ENCODE measurements at regions not wholly inside any gene's neighbourhood (a gene's known extent, or its start where the extent isn't known, plus 50 kb on each side); places are given as distances from the start of the nearest gene placed in this dataset.
A peak's percentile ranks its signal among the peaks of the same experiment; 100 is the strongest.
"Not testable (repeated sequence)": the region's sequence is repeated elsewhere in the genome, so short reads cannot be mapped to it uniquely, and the experiment has no call there.

- no peak overlapping the region for H4K91ac ChIP-seq (ENCODE audit: low read depth, low read length)
- no peak overlapping the region for H2BK120ac ChIP-seq (ENCODE audit: insufficient read depth, low read length, poor library complexity)
- no peaks in the 10 kb centered on the region for H3K4me1 ChIP-seq (ENCODE audit: control insufficient read depth in 1 of 2, insufficient read depth in 2 of 2, low read length in 2 of 2)
- H2AFZ ChIP-seq (ENCODE audit: insufficient read depth, low read length, poor library complexity) = no peak overlapping the region
- H3K79me1 ChIP-seq (ENCODE audit: low read length) = no peaks in the 10 kb centered on the region
- H2BK12ac ChIP-seq (ENCODE audit: low read length) = no peak overlapping the region
- no peak overlapping the region for H3K4me3 ChIP-seq (ENCODE audit: low read depth, low read length)
- H3K23ac ChIP-seq (ENCODE audit: low read length) = no peak overlapping the region
- no peak overlapping the region for H3K18ac ChIP-seq (ENCODE audit: low read length)
- H3K4me2 ChIP-seq (ENCODE audit: low read length) = no peak overlapping the region
- H3K27ac ChIP-seq (ENCODE audit: low read depth, low read length) = no peak overlapping the region
- H2BK5ac ChIP-seq (ENCODE audit: low read depth, low read length, poor library complexity) = no peak overlapping the region
- no peaks in the 10 kb centered on the region for H3K36me3 ChIP-seq (ENCODE audit: control insufficient read depth in 1 of 2, insufficient read depth in 2 of 2, low read length in 2 of 2)
- H2AK5ac ChIP-seq (ENCODE audit: low read length) = no peak overlapping the region
- no peaks in the 10 kb centered on the region for H3K79me2 ChIP-seq (ENCODE audit: control insufficient read depth, insufficient read depth, low read length, poor library complexity)
- no peak overlapping the region for H3K4ac ChIP-seq (ENCODE audit: low read depth, low read length)
- H3K9ac ChIP-seq (ENCODE audit: low read length) = no peak overlapping the region
- no peak overlapping the region for H4K8ac ChIP-seq (ENCODE audit: low read depth, low read length)
- no peaks in the 10 kb centered on the region for H3K9me3 ChIP-seq (ENCODE audit: insufficient read depth, low read depth, low read length)
- DNase-seq = no peak
- WGBS (ENCODE audit: extremely low coverage, insufficient coverage, insufficient read length) = no CpG with 5 or more reads among the region's 7 CpGs
- H4K12ac ChIP-seq (ENCODE audit: low read depth, low read length) = no peak overlapping the region
- no peak overlapping the region for H3K14ac ChIP-seq (ENCODE audit: low read length)
- H3K27me3 ChIP-seq (ENCODE audit: insufficient read depth, low read length) = no peaks in the 10 kb centered on the region
These were observed 89.8 kb upstream of the CCDC71L start for GRCh38 chr7:106750773-106751172.

GRCh38 chr7:106752367-106752766 is 91.4 kb upstream of the CCDC71L start:
- Histone ChIP-seq H3K27ac (ENCODE audit: low read depth, low read length) (no peak overlapping the region), H4K8ac (ENCODE audit: low read depth, low read length) (no peak overlapping the region), H3K4me2 (ENCODE audit: low read length) (no peak overlapping the region), H3K18ac (ENCODE audit: low read length) (no peak overlapping the region), H3K79me1 (ENCODE audit: low read length) (no peaks in the 10 kb centered on the region), H2AFZ (ENCODE audit: insufficient read depth, low read length, poor library complexity) (no peak overlapping the region), H3K4ac (ENCODE audit: low read depth, low read length) (no peak overlapping the region), H3K4me1 (ENCODE audit: control insufficient read depth in 1 of 2, insufficient read depth in 2 of 2, low read length in 2 of 2) (no peaks in the 10 kb centered on the region), H3K9me3 (ENCODE audit: insufficient read depth, low read depth, low read length) (no peaks in the 10 kb centered on the region), H2AK5ac (ENCODE audit: low read length) (no peak overlapping the region), H3K36me3 (ENCODE audit: control insufficient read depth in 1 of 2, insufficient read depth in 2 of 2, low read length in 2 of 2) (no peaks in the 10 kb centered on the region), H3K27me3 (ENCODE audit: insufficient read depth, low read length) (no peaks in the 10 kb centered on the region), H3K23ac (ENCODE audit: low read length) (peak overlapping the region; percentile 82), H3K9ac (ENCODE audit: low read length) (no peak overlapping the region), H3K14ac (ENCODE audit: low read length) (no peak overlapping the region), H2BK120ac (ENCODE audit: insufficient read depth, low read length, poor library complexity) (no peak overlapping the region), H2BK5ac (ENCODE audit: low read depth, low read length, poor library complexity) (no peak overlapping the region), H2BK12ac (ENCODE audit: low read length) (no peak overlapping the region), H4K12ac (ENCODE audit: low read depth, low read length) (no peak overlapping the region), H4K91ac (ENCODE audit: low read depth, low read length) (no peak overlapping the region), H3K79me2 (ENCODE audit: control insufficient read depth, insufficient read depth, low read length, poor library complexity) (no peaks in the 10 kb centered on the region), H3K4me3 (ENCODE audit: low read depth, low read length) (no peak overlapping the region)
- no CpG with 5 or more reads among the region's 1 CpG for WGBS (ENCODE audit: extremely low coverage, insufficient coverage, insufficient read length)
- DNase-seq = no peak

- H4K12ac ChIP-seq (ENCODE audit: low read depth, low read length); H3K4me3 ChIP-seq (ENCODE audit: low read depth, low read length); H3K4me1 ChIP-seq (ENCODE audit: control insufficient read depth in 1 of 2, insufficient read depth in 2 of 2, low read length in 2 of 2); H4K8ac ChIP-seq (ENCODE audit: low read depth, low read length); H2BK5ac ChIP-seq (ENCODE audit: low read depth, low read length, poor library complexity); H2BK12ac ChIP-seq (ENCODE audit: low read length); H2BK120ac ChIP-seq (ENCODE audit: insufficient read depth, low read length, poor library complexity); H4K91ac ChIP-seq (ENCODE audit: low read depth, low read length); H2AFZ ChIP-seq (ENCODE audit: insufficient read depth, low read length, poor library complexity); H3K27ac ChIP-seq (ENCODE audit: low read depth, low read length); H3K4me2 ChIP-seq (ENCODE audit: low read length); H3K23ac ChIP-seq (ENCODE audit: low read length); H3K9me3 ChIP-seq (ENCODE audit: insufficient read depth, low read depth, low read length); H3K18ac ChIP-seq (ENCODE audit: low read length); H3K36me3 ChIP-seq (ENCODE audit: control insufficient read depth in 1 of 2, insufficient read depth in 2 of 2, low read length in 2 of 2); H3K14ac ChIP-seq (ENCODE audit: low read length); H3K79me1 ChIP-seq (ENCODE audit: low read length); H3K9ac ChIP-seq (ENCODE audit: low read length); H2AK5ac ChIP-seq (ENCODE audit: low read length); H3K79me2 ChIP-seq (ENCODE audit: control insufficient read depth, insufficient read depth, low read length, poor library complexity); H3K27me3 ChIP-seq (ENCODE audit: insufficient read depth, low read length); H3K4ac ChIP-seq (ENCODE audit: low read depth, low read length): not testable (repeated sequence)
- peak in 1 of 2 donors; percentile 58 for DNase-seq
- no CpG with 5 or more reads among the region's 3 CpGs for WGBS (ENCODE audit: extremely low coverage, insufficient coverage, insufficient read length)
These were observed 94.1 kb upstream of the CCDC71L start for GRCh38 chr7:106755024-106755423.

- Histone ChIP-seq H3K4ac (ENCODE audit: low read depth, low read length) (no peak overlapping the region), H3K36me3 (ENCODE audit: control insufficient read depth in 1 of 2, insufficient read depth in 2 of 2, low read length in 2 of 2) (no peaks in the 10 kb centered on the region), H2BK5ac (ENCODE audit: low read depth, low read length, poor library complexity) (no peak overlapping the region), H3K23ac (ENCODE audit: low read length) (no peak overlapping the region), H4K8ac (ENCODE audit: low read depth, low read length) (no peak overlapping the region), H3K18ac (ENCODE audit: low read length) (no peak overlapping the region), H3K4me3 (ENCODE audit: low read depth, low read length) (no peak overlapping the region), H2BK12ac (ENCODE audit: low read length) (no peak overlapping the region), H3K9ac (ENCODE audit: low read length) (no peak overlapping the region), H4K91ac (ENCODE audit: low read depth, low read length) (no peak overlapping the region), H4K12ac (ENCODE audit: low read depth, low read length) (no peak overlapping the region), H3K79me2 (ENCODE audit: control insufficient read depth, insufficient read depth, low read length, poor library complexity) (no peaks in the 10 kb centered on the region), H3K27ac (ENCODE audit: low read depth, low read length) (no peak overlapping the region), H3K79me1 (ENCODE audit: low read length) (no peaks in the 10 kb centered on the region), H2AK5ac (ENCODE audit: low read length) (no peak overlapping the region), H3K9me3 (ENCODE audit: insufficient read depth, low read depth, low read length) (no peaks in the 10 kb centered on the region), H3K14ac (ENCODE audit: low read length) (no peak overlapping the region), H2AFZ (ENCODE audit: insufficient read depth, low read length, poor library complexity) (no peak overlapping the region), H2BK120ac (ENCODE audit: insufficient read depth, low read length, poor library complexity) (no peak overlapping the region), H3K4me2 (ENCODE audit: low read length) (no peak overlapping the region), H3K4me1 (ENCODE audit: control insufficient read depth in 1 of 2, insufficient read depth in 2 of 2, low read length in 2 of 2) (no peaks in the 10 kb centered on the region), H3K27me3 (ENCODE audit: insufficient read depth, low read length) (no peaks in the 10 kb centered on the region)
- DNase-seq = peak in 1 of 2 donors; percentile 55
- WGBS (ENCODE audit: extremely low coverage, insufficient coverage, insufficient read length) = no CpG with 5 or more reads among the region's 1 CpG
These were observed 94.7 kb upstream of the CCDC71L start for GRCh38 chr7:106755641-106756040.
